ENCODE measurements at regions not wholly inside any gene's neighbourhood (a gene's known extent, or its start where the extent isn't known, plus 50 kb on each side); places are given as distances from the start of the nearest gene placed in this dataset.

GRCh38 chr9:91154686-91155085 is 207.0 kb downstream of the AUH start:
- intact Hi-C loops (cut with micrococcal nuclease): loop anchor here (5.0 kb wide), 2 partner anchors 107 to 263 kb away; no protein-coding TSS in a partner anchor
- no peak for ATAC-seq
- POLR2A ChIA-PET: interaction anchor here (1.2 to 9.8 kb wide), 5 partner anchors 8 to 269 kb away, joined by 3 to 64 read pairs (median 4); partner anchors contain the start of gene NFIL3
- Mint-ChIP-seq H3K27ac (peak overlapping the region; percentile 84), H3K36me3 (ENCODE audit: low read depth) (peaks cover 43% of the 10 kb centered on the region), H3K27me3 (no peaks in the 10 kb centered on the region), H3K4me1 (ENCODE audit: low read depth) (peaks cover 66% of the 10 kb centered on the region), H3K4me3 (no peak overlapping the region), H3K9me3 (peaks cover 24% of the 10 kb centered on the region)
- no peak for DNase-seq
- CTCF ChIA-PET: no interaction called here
- TF ChIP-seq, protein P1, sequence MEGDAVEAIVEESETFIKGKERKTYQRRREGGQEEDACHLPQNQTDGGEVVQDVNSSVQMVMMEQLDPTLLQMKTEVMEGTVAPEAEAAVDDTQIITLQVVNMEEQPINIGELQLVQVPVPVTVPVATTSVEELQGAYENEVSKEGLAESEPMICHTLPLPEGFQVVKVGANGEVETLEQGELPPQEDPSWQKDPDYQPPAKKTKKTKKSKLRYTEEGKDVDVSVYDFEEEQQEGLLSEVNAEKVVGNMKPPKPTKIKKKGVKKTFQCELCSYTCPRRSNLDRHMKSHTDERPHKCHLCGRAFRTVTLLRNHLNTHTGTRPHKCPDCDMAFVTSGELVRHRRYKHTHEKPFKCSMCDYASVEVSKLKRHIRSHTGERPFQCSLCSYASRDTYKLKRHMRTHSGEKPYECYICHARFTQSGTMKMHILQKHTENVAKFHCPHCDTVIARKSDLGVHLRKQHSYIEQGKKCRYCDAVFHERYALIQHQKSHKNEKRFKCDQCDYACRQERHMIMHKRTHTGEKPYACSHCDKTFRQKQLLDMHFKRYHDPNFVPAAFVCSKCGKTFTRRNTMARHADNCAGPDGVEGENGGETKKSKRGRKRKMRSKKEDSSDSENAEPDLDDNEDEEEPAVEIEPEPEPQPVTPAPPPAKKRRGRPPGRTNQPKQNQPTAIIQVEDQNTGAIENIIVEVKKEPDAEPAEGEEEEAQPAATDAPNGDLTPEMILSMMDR (IDR thresholded peaks at IDR 0.05): no peak

DNA sequence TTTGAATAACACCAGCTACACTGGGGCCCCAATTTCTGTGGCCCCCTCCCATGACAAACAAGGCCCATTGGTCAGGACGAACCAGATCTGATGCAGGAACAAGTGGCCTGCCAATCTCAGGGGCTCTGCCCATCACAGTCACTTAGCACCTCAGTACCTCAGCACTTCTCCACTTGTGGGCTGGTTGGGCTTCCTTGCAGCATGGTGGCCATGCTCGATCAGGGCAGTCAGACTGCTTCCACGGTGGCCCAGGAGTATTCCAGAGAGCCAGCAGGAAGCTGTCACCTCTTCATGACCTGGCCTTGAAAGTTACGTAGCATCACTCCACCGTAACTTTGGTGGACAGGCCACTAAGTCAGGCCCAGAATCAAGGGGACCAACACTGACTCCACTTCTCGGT is 206.5 kb downstream of the AUH start:
- Mint-ChIP-seq H3K27me3 (no peaks in the 10 kb centered on the region), H3K27ac (peak overlapping the region; percentile 84), H3K9me3 (peaks cover 22% of the 10 kb centered on the region), H3K36me3 (ENCODE audit: low read depth) (peaks cover 40% of the 10 kb centered on the region), H3K4me3 (no peak overlapping the region), H3K4me1 (ENCODE audit: low read depth) (peaks cover 64% of the 10 kb centered on the region)
- TF ChIP-seq, protein P1 (IDR thresholded peaks at IDR 0.05): no peak
- DNase-seq (no peak), ATAC-seq (no peak)
- POLR2A ChIA-PET: interaction anchor here (0.6 to 9.8 kb wide), 8 partner anchors 8 to 269 kb away, joined by 3 to 64 read pairs (median 4); partner anchors contain the start of gene NFIL3
- intact Hi-C loops (cut with micrococcal nuclease): no loop called here
- CTCF ChIA-PET: no interaction called here

DNA sequence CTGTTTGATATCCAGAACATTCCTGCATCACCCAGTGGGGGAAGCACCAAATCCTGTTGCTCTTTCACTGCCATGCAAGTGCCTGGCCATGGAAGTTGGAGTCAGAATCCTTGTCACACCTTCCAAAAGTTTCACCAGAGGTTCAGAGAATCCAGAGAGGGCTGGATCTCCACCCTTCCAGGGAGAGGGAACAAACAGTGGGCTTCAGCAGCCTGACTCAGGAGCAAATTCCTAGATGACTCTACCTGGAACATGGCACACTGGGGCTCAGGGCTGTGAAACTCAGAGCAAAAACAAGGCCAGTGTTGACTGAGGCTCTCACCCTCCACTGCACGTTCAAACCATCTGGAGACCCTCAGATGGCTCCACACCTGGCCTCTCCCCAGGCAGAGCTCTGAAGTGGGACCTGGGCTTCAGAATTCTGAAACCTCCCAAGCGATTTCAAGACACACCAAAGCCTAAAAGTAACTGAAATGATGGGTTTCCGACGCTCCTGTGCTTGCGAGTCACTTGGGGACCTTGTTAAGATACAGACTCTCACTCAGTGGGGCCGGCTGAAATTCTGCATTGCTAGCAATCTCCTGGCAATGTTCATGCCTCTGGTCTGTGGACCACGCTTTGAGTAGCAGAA is 205.9 kb downstream of the AUH start:
- intact Hi-C loops (cut with micrococcal nuclease): no loop called here
- ChIA-PET CTCF (no interaction called here), POLR2A (interaction anchor here (0.6 to 1.6 kb wide), 5 partner anchors 10 to 268 kb away, joined by 3 to 7 read pairs (median 3); partner anchors contain the start of gene NFIL3)
- Mint-ChIP-seq H3K27me3 (no peaks in the 10 kb centered on the region), H3K27ac (peak overlapping the region; percentile 84), H3K4me3 (no peak overlapping the region), H3K36me3 (ENCODE audit: low read depth) (peaks cover 33% of the 10 kb centered on the region), H3K9me3 (peaks cover 15% of the 10 kb centered on the region), H3K4me1 (ENCODE audit: low read depth) (peaks cover 60% of the 10 kb centered on the region)
- TF ChIP-seq, protein P1 (IDR thresholded peaks at IDR 0.05): no peak
- ATAC-seq (no peak), DNase-seq (no peak)

DNA sequence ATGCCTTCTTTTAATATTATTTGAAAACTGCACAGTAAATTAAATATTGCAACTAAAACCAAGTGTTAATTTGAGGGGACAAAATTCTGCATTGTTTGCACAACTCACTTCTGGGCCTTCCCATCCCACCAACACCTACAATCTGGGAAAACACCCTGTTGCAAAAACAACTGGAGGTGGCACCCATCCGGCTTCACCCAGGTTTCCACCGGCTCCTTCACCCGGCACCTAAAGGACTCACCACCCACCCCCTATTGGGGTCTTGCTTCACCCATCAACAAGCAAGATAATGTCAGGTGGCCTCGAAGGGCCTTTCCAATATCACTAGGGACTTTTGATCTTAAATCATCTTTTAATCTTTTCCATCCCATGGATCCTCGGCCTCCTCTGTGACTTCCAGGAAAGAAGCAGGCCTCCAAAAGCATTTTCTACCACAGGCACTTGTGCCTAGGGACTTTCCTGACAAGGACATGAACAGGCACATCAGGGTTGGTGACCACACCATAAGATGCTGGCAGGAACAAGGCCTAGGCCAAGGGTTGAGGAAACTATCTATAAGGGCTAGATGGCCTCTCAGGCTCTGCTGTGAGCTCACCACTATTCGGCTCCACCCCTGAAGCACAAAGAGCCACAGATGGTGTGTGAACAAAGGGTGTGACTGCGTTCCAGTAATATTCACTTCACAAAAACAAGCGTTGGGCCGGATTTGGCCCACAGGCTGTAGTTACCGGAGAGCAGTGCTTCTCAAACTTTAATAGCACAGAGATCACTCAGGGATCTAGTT is 205.1 kb downstream of the AUH start:
- Mint-ChIP-seq H3K36me3 (ENCODE audit: low read depth) (peaks cover 31% of the 10 kb centered on the region), H3K27me3 (no peaks in the 10 kb centered on the region), H3K4me3 (no peak overlapping the region), H3K9me3 (peaks cover 15% of the 10 kb centered on the region), H3K27ac (peak overlapping the region; percentile 84), H3K4me1 (ENCODE audit: low read depth) (peaks cover 60% of the 10 kb centered on the region)
- TF ChIP-seq, protein P1 (IDR thresholded peaks at IDR 0.05): no peak
- intact Hi-C loops (cut with micrococcal nuclease): no loop called here
- CTCF ChIA-PET: no interaction called here
- peak; percentile 34 for DNase-seq
- POLR2A ChIA-PET: interaction anchor here (1.4 kb wide), 2 partner anchors 11 to 36 kb away, joined by 3 to 7 read pairs; no protein-coding TSS in a partner anchor
- ATAC-seq: peak; percentile 64

Data from activated CD8-positive, alpha-beta T cell treated with anti-CD3 and anti-CD28 coated beads for 36 hours (primary cell).